Activated naive CD8-positive, alpha-beta T cell treated with anti-CD3 and anti-CD28 coated beads, Interleukin-2, amount 10 ng/mL, durations not matched to agents 7 days and 5 days (primary cell): ENCODE measurements at regions not wholly inside any gene's neighbourhood (a gene's known extent, or its start where the extent isn't known, plus 50 kb on each side); places are given as distances from the start of the nearest gene placed in this dataset.

Source experiments
- ATAC-seq: fragments of 150-1000 bp; cut with Tn5 transposase; one replicate; pipeline ENCODE4 v1.10.0; 2021; ENCODE audit warnings: low read depth, moderate library complexity
- POLR2A ChIA-PET: fragments of 350-600 bp; sonication (Branson Sonifier 250); formaldehyde crosslinking; loops from one replicate; lab custom pipeline; 2021; ENCODE audit warnings: antibody characterized with exemption; lab: Charles Lee
- DNase-seq: peaks from one replicate; pipeline ENCODE4 v3.0.0; 2021
- H3K27ac Mint-ChIP-seq: one replicate; pipeline ENCODE4 v1.8.0; 2022; ENCODE audit warnings: mild to moderate bottlenecking, mixed read lengths
- H3K27me3 Mint-ChIP-seq: one replicate; pipeline ENCODE4 v1.8.0; 2022; ENCODE audit warnings: mild to moderate bottlenecking, moderate library complexity, mixed read lengths
- H3K36me3 Mint-ChIP-seq: one replicate; pipeline ENCODE4 v1.8.0; 2021; ENCODE audit warnings: mild to moderate bottlenecking, mixed read lengths
- H3K4me1 Mint-ChIP-seq: one replicate; pipeline ENCODE4 v1.8.0; 2021; ENCODE audit warnings: mixed read lengths
- H3K4me3 Mint-ChIP-seq: one replicate; pipeline ENCODE4 v1.8.0; 2022; ENCODE audit warnings: mild to moderate bottlenecking, moderate library complexity, mixed read lengths
- H3K9me3 Mint-ChIP-seq: one replicate; pipeline ENCODE4 v1.8.0; 2021; ENCODE audit warnings: mixed read lengths

GRCh38 chr16:86362155-86362849, 148.0 kb upstream of the FOXF1 start:
- Mint-ChIP-seq H3K4me1 (no peaks in the 10 kb centered on the region), H3K9me3 (no peaks in the 10 kb centered on the region), H3K27me3 (peaks cover 18% of the 10 kb centered on the region), H3K36me3 (no peaks in the 10 kb centered on the region), H3K4me3 (no peak overlapping the region), H3K27ac (no peak overlapping the region)
- POLR2A ChIA-PET: no interaction called here
- no peak for DNase-seq
- no peak for ATAC-seq

- Mint-ChIP-seq H3K9me3 (no peaks in the 10 kb centered on the region), H3K36me3 (no peaks in the 10 kb centered on the region), H3K4me3 (no peak overlapping the region), H3K27ac (no peak overlapping the region), H3K4me1 (no peaks in the 10 kb centered on the region), H3K27me3 (peaks cover 18% of the 10 kb centered on the region)
- DNase-seq: no peak
- no peak for ATAC-seq
- POLR2A ChIA-PET: no interaction called here
These were observed 147.3 kb upstream of the FOXF1 start for GRCh38 chr16:86363057-86363490.

DNA sequence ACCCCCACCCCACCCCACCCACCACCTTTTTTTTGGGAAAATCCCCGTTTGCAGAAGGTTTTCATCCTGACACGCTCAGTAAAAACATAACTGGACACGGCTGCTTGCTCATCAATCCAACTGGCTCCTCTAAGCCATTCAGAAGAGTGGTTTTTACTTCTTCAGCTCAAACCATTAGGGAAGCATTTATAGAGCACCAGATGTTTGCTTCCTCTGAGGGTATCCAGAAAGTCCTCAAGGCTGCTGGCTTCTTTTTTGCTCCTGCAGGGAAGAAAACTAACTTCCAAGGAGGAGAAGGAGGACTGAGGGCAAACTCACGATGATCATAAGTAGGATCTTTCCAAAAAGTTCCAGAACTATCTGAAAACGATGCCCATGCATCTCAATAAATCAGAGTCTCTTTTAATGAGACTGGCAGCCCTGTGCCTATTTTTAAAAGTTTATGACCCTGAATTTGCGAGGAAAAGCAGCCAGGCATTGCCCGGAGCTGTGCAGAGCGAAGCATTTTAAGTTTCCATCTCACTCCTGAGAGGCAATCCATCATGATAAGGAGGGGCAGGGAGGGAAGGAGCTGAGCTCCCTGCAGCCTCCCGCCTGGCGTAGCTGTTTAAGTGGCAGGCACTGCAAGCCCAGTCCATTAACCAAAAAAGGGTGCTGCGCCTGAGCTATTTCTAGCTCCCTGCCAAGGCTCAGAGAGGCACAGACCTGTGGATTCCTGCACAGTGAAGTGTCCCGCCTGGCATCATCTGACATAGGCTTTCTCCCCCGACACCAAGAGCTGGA, 146.3 kb upstream of the FOXF1 start:
- no peaks in the 10 kb centered on the region for H3K36me3 Mint-ChIP-seq

DNA sequence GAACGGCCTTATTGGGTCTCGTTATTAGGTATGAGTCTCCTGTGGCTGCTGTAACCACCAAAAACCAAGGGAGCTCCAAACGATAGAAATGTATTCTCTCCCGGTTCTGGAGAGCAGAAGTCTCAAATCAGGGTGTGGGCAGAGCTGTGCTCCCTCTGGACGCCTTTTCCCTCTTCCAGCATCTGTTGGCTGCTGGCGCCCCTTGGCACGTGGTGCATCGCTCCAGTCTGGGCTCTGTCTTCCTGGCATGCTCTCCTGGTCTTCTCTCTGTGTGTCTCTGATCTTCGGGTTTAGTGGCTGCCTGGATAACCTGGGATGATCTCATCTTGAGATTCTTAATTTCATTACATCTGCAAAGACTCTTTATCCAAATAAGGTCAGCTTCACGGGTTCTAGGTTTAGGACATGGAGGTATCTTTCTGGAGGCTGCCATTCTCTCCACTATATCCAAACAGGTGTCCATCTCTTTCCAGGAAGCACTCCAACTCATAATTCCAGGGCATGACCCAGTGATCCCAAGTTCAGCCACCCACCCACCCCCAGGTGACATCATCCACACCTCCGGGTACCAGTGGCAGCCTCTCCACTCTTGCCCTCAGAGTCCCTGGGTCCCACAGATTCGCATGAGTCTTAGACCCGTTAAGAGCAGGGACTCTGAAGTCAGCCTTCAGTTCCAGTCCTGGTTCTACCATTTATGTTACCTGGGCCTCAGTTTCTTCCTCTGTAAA, 145.5 kb upstream of the FOXF1 start:
- Mint-ChIP-seq H3K9me3 (no peaks in the 10 kb centered on the region), H3K27me3 (peaks cover 13% of the 10 kb centered on the region), H3K4me1 (no peaks in the 10 kb centered on the region), H3K27ac (no peak overlapping the region), H3K36me3 (no peaks in the 10 kb centered on the region), H3K4me3 (no peak overlapping the region)
- POLR2A ChIA-PET: no interaction called here
- ATAC-seq (no peak), DNase-seq (no peak)

More for the DNA sequence above, 146.3 kb upstream of the FOXF1 start:
- Mint-ChIP-seq H3K27ac (no peak overlapping the region), H3K27me3 (peaks cover 17% of the 10 kb centered on the region), H3K9me3 (no peaks in the 10 kb centered on the region), H3K4me1 (no peaks in the 10 kb centered on the region), H3K4me3 (no peak overlapping the region)
- ATAC-seq (no peak), DNase-seq (no peak)
- POLR2A ChIA-PET: no interaction called here

GRCh38 chr16:86365513-86366273, 144.6 kb upstream of the FOXF1 start:
- H3K27ac Mint-ChIP-seq: no peak overlapping the region
- DNase-seq (no peak), ATAC-seq (no peak)
- POLR2A ChIA-PET: no interaction called here
- no peaks in the 10 kb centered on the region for H3K9me3 Mint-ChIP-seq
- no peak overlapping the region for H3K4me3 Mint-ChIP-seq
- H3K27me3 Mint-ChIP-seq: peaks cover 13% of the 10 kb centered on the region
- no peaks in the 10 kb centered on the region for H3K36me3 Mint-ChIP-seq
- H3K4me1 Mint-ChIP-seq: no peaks in the 10 kb centered on the region

- POLR2A ChIA-PET: no interaction called here
- H3K4me3 Mint-ChIP-seq: no peak overlapping the region
- H3K36me3 Mint-ChIP-seq: no peaks in the 10 kb centered on the region
- DNase-seq (no peak), ATAC-seq (no peak)
- H3K4me1 Mint-ChIP-seq: no peaks in the 10 kb centered on the region
- peaks cover 13% of the 10 kb centered on the region for H3K27me3 Mint-ChIP-seq
- H3K27ac Mint-ChIP-seq: no peak overlapping the region
- no peaks in the 10 kb centered on the region for H3K9me3 Mint-ChIP-seq
These were observed 143.8 kb upstream of the FOXF1 start for GRCh38 chr16:86366481-86366880.

GRCh38 chr16:86367291-86368072, 142.8 kb upstream of the FOXF1 start:
- ATAC-seq (no peak), DNase-seq (no peak)
- H3K4me3 Mint-ChIP-seq: no peak overlapping the region
- H3K36me3 Mint-ChIP-seq: no peaks in the 10 kb centered on the region
- no peak overlapping the region for H3K27ac Mint-ChIP-seq
- H3K9me3 Mint-ChIP-seq: no peaks in the 10 kb centered on the region
- POLR2A ChIA-PET: no interaction called here
- peaks cover 11% of the 10 kb centered on the region for H3K27me3 Mint-ChIP-seq
- no peaks in the 10 kb centered on the region for H3K4me1 Mint-ChIP-seq

GRCh38 chr16:86368261-86368660, 142.1 kb upstream of the FOXF1 start:
- H3K9me3 Mint-ChIP-seq: no peaks in the 10 kb centered on the region
- H3K27ac Mint-ChIP-seq: no peak overlapping the region
- no peaks in the 10 kb centered on the region for H3K36me3 Mint-ChIP-seq
- POLR2A ChIA-PET: no interaction called here
- DNase-seq: no peak
- peaks cover 11% of the 10 kb centered on the region for H3K27me3 Mint-ChIP-seq
- no peak for ATAC-seq
- H3K4me3 Mint-ChIP-seq: no peak overlapping the region
- no peaks in the 10 kb centered on the region for H3K4me1 Mint-ChIP-seq

GRCh38 chr16:86370062-86370461, 140.3 kb upstream of the FOXF1 start:
- no peak for DNase-seq
- Mint-ChIP-seq H3K27ac (no peak overlapping the region), H3K27me3 (peaks cover 9% of the 10 kb centered on the region), H3K9me3 (no peaks in the 10 kb centered on the region), H3K4me3 (no peak overlapping the region), H3K4me1 (no peaks in the 10 kb centered on the region), H3K36me3 (no peaks in the 10 kb centered on the region)
- POLR2A ChIA-PET: no interaction called here
- ATAC-seq: no peak

GRCh38 chr16:86371083-86371803, 139.1 kb upstream of the FOXF1 start:
- peaks cover 5% of the 10 kb centered on the region for H3K27me3 Mint-ChIP-seq
- H3K27ac Mint-ChIP-seq: no peak overlapping the region
- ATAC-seq: no peak
- no peak for DNase-seq
- POLR2A ChIA-PET: no interaction called here
- no peak overlapping the region for H3K4me3 Mint-ChIP-seq
- no peaks in the 10 kb centered on the region for H3K4me1 Mint-ChIP-seq
- no peaks in the 10 kb centered on the region for H3K36me3 Mint-ChIP-seq
- no peaks in the 10 kb centered on the region for H3K9me3 Mint-ChIP-seq

GRCh38 chr16:86372193-86372592, 138.1 kb upstream of the FOXF1 start:
- no peak overlapping the region for H3K27ac Mint-ChIP-seq

DNA sequence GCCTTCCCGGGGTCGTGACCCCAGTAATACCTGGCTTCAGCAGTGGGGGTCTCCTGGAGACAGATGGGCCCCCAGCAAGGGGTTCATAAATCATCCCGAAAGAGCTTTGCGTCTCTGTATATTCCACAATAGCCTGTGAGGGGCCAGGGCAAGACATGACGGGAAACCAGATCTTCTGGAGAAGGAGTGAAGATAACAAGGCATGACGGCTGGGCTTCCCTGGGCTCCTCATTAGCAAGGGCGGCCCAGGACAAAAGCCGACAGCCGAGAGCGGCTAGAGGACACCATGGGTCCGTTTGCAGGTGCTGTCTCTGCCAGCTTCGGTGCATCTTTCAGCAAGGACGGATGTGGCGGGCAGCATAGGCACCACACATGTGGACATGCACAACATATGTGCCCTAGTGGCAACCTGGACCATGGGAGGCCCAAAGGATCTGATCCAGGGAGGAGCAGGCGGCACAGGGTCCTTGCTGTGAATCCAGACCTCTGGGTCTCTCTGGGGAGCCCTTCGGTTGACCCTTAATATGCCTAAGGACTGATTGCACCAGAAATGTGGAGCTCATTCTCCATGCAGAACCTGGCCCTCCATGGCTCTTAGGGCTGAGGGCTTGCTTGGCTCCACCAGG, 136.9 kb upstream of the FOXF1 start:
- Mint-ChIP-seq H3K4me3 (no peak overlapping the region), H3K9me3 (no peaks in the 10 kb centered on the region), H3K36me3 (no peaks in the 10 kb centered on the region), H3K27me3 (no peaks in the 10 kb centered on the region), H3K27ac (no peak overlapping the region), H3K4me1 (no peaks in the 10 kb centered on the region)
- ATAC-seq (no peak), DNase-seq (no peak)
- POLR2A ChIA-PET: no interaction called here

More at GRCh38 chr16:86372193-86372592, 138.1 kb upstream of the FOXF1 start:
- Mint-ChIP-seq H3K9me3 (no peaks in the 10 kb centered on the region), H3K36me3 (no peaks in the 10 kb centered on the region), H3K4me3 (no peak overlapping the region), H3K4me1 (no peaks in the 10 kb centered on the region), H3K27me3 (no peaks in the 10 kb centered on the region)
- DNase-seq: no peak
- POLR2A ChIA-PET: no interaction called here
- no peak for ATAC-seq
